Heart right ventricle (tissue), 16 donors: ENCODE measurements at regions not wholly inside any gene's neighbourhood (a gene's known extent, or its start where the extent isn't known, plus 50 kb on each side); places are given as distances from the start of the nearest gene placed in this dataset.
"Not testable (repeated sequence)": the region's sequence is repeated elsewhere in the genome, so short reads cannot be mapped to it uniquely, and the experiment has no call there.

Experiments used
- ATAC-seq, 8 donors: fragments of 200-7000 bp; cut with Tn5 transposase; one replicate each; pipeline ENCODE4 v1.9.1; 2020; ENCODE audit warnings: mild to moderate bottlenecking in 8 of 8, moderate library complexity in 8 of 8, moderate number of reproducible peaks in 1 of 8
- DNase-seq, 2 donors: peaks; one replicate each; pipeline ENCODE4 v3.0.0-alpha.2; 2020
- H3K27ac ChIP-seq, 10 donors: fragments of 200-600 bp; sonication (generic) in 2 of 10; one replicate each; pipeline versions ENCODE4 v1.5.0 to v1.8.0; 2020 to 2022; ENCODE audit warnings: mild to moderate bottlenecking in 3 of 10
- H3K27me3 ChIP-seq, 7 donors: fragments of 200-600 bp; one replicate each; pipeline ENCODE4 v1.8.0; 2021 to 2022; ENCODE audit warnings: mild to moderate bottlenecking in 2 of 7
- H3K36me3 ChIP-seq, 9 donors: fragments of 200-600 bp; sonication (generic) in 1 of 9; one replicate each; pipeline versions ENCODE4 v1.5.0 to v1.8.0; 2020 to 2022; ENCODE audit warnings: mild to moderate bottlenecking in 2 of 9
- H3K4me1 ChIP-seq, 9 donors: fragments of 200-600 bp; sonication (generic) in 1 of 9; one replicate each; pipeline versions ENCODE4 v1.5.0 to v1.8.0; 2020 to 2022; ENCODE audit warnings: mild to moderate bottlenecking in 4 of 9
- H3K4me3 ChIP-seq, 10 donors: fragments of 200-600 bp; sonication (generic) in 2 of 10; one replicate each; pipeline versions ENCODE4 v1.5.0 to v1.8.0; 2020 to 2022; ENCODE audit warnings: mild to moderate bottlenecking in 7 of 10, moderate library complexity in 2 of 10
- H3K9me3 ChIP-seq, 11 donors: fragments of 200-600 bp in 10 of 11; sonication (generic) in 2 of 11; one replicate each; pipeline versions ENCODE4 v1.5.0 to v1.8.0; 2013 to 2022; ENCODE audit warnings: mild to moderate bottlenecking in 2 of 11, control low read depth in 1 of 11, moderate library complexity in 1 of 11
- WGBS, 2 donors: extraction: QIAGEN DNeasy Blood & Tissue Kit; methylation state at CpG; one replicate each; pipeline ENCODE4 v1.1.7; 2013; ENCODE audit warnings: inconsistent platforms in 1 of 2; 5-methylcytosine and 5-hydroxymethylcytosine counted together
- intact Hi-C, 10 donors: fragments of 100-400 bp; cut with DNase I; formaldehyde crosslinking; loops; one replicate each; pipeline versions ENCODE4 v1.11.1 to v1.14.2; 2022
- TF ChIP-seq, protein P1 (sequence below), 9 donors: fragments of 200-600 bp; sonication (generic) in 2 of 9; IDR thresholded peaks; one replicate each; pipeline versions ENCODE4 v1.5.0 to v1.8.0; 2021 to 2022; ENCODE audit warnings: antibody characterized with exemption in 9 of 9, mild to moderate bottlenecking in 5 of 9, moderate library complexity in 1 of 9
- donor health status: Arrhythmogenic right ventricular cardiomyopathy.
- donor health status: ischemic (EF 13 %, LVEDD 7.1; RV severe dilation, severe dysfunction).
- donor health status: healthy with polysubstance abuse.
- donor health status: DM: no; HTN: yes; CAD: no.
- donor health status: DM: no; HTN: no; CAD: no.
- donor health status: ischemic (EF 25% LVEDD 6.9; RV normal size, moderate dysfunction).
- donor health status: ischemic (EF 25% LVEDD 5.7; RV mildly dilated, moderate dysfunction).
- donor health status: healthy.
- donor health status: DM: yes; HTN: yes; CAD: no.
- donor health status: Ischemic cardiomyopathy.
- donor health status: ischemic (EF 35%, LVEDD 5.7; RV mildly dilated, moderate dysfunction).
- donor health status: nonischemic (EF 11% LVEDD 7.7; RV severe dilation, severe dysfunction).
- donor health status: DM: yes; HTN: yes; CAD: no.
- donor health status: PGD.
- donor health status: ischemic (EF 29% LVEDD 5.4; RV normal size, mild dysfunction).
- donor health status: nonischemic (EF 23%, LVEDD 6.1; RV moderate dilation, normal function).

DNA sequence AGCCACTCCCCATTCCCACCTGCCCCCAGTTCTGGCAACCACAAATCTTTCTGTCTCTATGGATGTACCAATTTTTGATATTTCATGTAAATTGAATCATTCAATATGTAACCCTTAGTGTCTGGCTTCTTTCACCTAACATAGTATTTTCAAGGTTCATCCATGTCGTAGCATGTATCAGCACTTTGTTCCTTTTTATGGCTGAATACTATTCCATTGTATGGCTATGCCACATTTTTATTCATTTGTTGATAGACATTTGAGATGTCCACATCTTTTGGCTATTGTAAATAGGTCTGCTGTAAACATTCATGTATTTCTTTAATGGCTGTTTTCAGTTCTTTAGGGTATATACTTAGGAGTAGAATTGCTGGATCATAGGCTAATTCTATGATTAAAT, 270.5 kb downstream of the FGFR2 start:
- TF ChIP-seq, protein P1, sequence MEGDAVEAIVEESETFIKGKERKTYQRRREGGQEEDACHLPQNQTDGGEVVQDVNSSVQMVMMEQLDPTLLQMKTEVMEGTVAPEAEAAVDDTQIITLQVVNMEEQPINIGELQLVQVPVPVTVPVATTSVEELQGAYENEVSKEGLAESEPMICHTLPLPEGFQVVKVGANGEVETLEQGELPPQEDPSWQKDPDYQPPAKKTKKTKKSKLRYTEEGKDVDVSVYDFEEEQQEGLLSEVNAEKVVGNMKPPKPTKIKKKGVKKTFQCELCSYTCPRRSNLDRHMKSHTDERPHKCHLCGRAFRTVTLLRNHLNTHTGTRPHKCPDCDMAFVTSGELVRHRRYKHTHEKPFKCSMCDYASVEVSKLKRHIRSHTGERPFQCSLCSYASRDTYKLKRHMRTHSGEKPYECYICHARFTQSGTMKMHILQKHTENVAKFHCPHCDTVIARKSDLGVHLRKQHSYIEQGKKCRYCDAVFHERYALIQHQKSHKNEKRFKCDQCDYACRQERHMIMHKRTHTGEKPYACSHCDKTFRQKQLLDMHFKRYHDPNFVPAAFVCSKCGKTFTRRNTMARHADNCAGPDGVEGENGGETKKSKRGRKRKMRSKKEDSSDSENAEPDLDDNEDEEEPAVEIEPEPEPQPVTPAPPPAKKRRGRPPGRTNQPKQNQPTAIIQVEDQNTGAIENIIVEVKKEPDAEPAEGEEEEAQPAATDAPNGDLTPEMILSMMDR (IDR thresholded peaks at IDR 0.05), result no peak
- 93 to 97% methylated on average over 1 of the region's 1 CpG for WGBS, 2 donors
- intact Hi-C loops, result no loop called here
- no peaks in the 10 kb centered on the region for H3K4me1 ChIP-seq
- ATAC-seq (no peak), DNase-seq (no peak)
- H3K27ac ChIP-seq, result no peak overlapping the region
- no peak overlapping the region for H3K4me3 ChIP-seq
- H3K27me3 ChIP-seq, result peaks cover 0 to 14% (median 2%) of the 10 kb centered on the region in 7 donors
- no peaks in the 10 kb centered on the region for H3K36me3 ChIP-seq
- peaks cover 0 to 4% (median 0%) of the 10 kb centered on the region in 11 donors for H3K9me3 ChIP-seq

DNA sequence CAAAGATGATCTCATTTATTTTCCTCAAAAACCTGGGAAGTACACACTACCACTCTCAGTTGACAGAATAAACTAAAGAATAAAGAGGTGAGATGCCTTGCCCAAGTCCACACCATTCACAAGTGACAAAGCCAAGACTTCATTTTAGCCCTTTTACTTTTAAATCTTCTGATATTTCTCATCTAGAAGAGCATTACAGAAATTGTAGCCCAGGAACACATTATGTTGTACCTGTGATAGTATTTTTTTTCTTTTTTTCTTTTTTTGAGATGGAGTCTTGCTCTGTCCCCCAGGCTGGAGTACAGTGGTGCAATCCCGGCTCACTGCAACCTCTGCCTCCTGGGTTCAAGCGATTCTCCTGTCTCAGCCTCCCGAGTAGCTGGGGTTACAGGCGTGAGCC, 268.6 kb downstream of the FGFR2 start:
- H3K4me1 ChIP-seq, H3K27me3 ChIP-seq, H3K4me3 ChIP-seq, H3K36me3 ChIP-seq, ATAC-seq, intact Hi-C loops, DNase-seq, H3K27ac ChIP-seq, H3K9me3 ChIP-seq: not testable (repeated sequence)
- WGBS, 2 donors, result 91 to 94% methylated on average over 4 of the region's 4 CpGs

DNA sequence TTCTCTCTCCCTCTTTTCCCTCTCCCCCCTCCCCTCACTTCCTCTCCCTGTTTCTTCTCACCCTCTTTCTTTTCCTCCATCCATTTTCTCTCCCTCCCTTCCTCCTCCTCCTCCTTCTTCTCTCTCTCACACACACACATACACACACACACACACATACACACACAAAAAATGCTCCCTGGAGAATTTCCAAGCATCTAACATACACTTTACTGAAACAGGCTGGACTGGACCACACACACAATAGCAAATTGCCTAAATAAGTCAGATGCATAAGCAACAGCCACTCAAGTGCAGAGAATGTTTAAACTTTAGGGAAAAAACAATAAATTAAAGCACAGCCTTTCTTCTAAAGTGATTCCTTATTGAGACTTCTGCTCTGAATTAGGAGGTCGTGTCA, 267.7 kb downstream of the FGFR2 start:
- ATAC-seq (no peak), DNase-seq (no peak)
- intact Hi-C loops, result no loop called here
- Histone ChIP-seq H3K27me3 (no peaks in the 10 kb centered on the region), H3K4me1 (no peaks in the 10 kb centered on the region), H3K4me3 (no peak overlapping the region), H3K36me3 (no peaks in the 10 kb centered on the region), H3K27ac (no peak overlapping the region), H3K9me3 (peaks cover 0 to 4% (median 0%) of the 10 kb centered on the region in 11 donors)
- 45 to 47% methylated on average over 1 of the region's 1 CpG for WGBS, 2 donors
- TF ChIP-seq, protein P1 (IDR thresholded peaks at IDR 0.05), result no peak

DNA sequence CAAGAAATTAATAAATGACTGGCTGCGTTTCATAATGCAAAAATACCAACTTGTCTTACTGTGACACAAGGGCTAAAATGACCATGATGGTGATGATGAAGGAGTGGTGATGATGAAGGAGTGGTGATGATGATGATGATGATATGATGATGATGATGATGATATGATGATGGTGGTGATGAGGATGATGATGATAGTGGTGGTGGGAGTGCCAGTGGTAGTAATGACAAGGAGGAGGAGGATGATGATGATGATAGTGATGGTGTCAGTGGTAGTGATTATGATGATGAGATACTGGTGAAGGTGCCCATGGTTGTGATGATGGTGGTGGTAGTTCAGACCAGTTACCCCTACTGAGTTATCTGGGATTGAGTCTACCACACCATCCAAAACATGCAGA, 265.9 kb downstream of the FGFR2 start:
- TF ChIP-seq, protein P1 (IDR thresholded peaks at IDR 0.05), result no peak
- peaks cover 0 to 4% (median 0%) of the 10 kb centered on the region in 11 donors for H3K9me3 ChIP-seq
- ATAC-seq (no peak), DNase-seq (no peak)
- intact Hi-C loops, result no loop called here
- no peak overlapping the region for H3K27ac ChIP-seq
- peaks cover 0 to 4% (median 0%) of the 10 kb centered on the region in 9 donors for H3K4me1 ChIP-seq
- no peak overlapping the region for H3K4me3 ChIP-seq
- WGBS, 2 donors, result 70 to 80% methylated on average over 1 of the region's 1 CpG
- H3K36me3 ChIP-seq, result no peaks in the 10 kb centered on the region
- H3K27me3 ChIP-seq, result no peaks in the 10 kb centered on the region

DNA sequence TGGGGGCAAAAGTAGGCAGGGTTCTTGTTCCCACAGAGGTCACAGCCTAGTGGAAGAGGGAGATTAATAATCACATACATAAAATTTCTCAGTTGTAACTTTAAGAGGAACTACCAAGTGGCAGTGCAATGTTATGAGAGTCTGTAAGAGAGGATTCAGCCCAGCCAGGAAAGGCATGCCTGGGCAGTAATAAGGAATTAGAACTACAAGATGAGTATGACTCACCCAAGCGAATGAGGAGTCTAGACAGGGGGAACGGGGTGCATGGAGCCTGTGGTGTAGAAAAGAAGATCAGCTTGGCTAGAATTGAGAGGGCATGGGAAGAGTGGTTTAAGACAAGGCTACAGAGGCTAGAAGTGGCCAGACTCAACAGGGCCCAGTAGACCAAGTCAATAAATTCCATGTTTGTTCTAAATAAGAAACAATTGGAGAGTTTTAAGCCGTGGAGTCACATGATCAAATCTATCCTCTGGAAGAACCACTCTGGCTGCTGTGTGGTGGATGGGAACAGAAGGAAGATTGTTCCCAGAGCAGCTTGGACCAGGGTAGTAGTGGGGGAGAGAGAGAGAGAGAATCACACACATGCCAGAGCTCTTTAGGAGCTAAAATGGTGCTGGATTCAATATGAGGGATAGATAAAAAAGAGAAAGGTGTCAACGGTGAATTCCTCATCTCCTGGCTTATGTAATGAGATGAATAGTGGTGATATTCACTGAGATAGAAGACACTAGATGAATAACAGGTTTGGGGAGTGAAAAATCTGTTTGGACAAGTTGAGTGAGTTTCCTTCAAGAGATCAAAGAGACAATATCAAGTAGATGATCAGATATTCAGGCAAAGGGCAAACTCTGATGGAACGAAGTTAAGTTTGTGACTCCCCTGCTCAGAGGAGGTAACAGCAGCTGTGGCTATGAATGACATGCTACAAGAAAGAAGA, 265.1 kb downstream of the FGFR2 start:
- no peak for DNase-seq
- ATAC-seq, result no peak
- no peaks in the 10 kb centered on the region for H3K9me3 ChIP-seq
- H3K36me3 ChIP-seq, result no peaks in the 10 kb centered on the region
- H3K27ac ChIP-seq, result no peak overlapping the region
- H3K4me1 ChIP-seq, result peaks cover 0 to 7% (median 0%) of the 10 kb centered on the region in 9 donors
- intact Hi-C loops, result loop anchor here in 1 of 10 donors (1.0 kb wide), 1 partner anchor 10 kb away; no protein-coding TSS in a partner anchor
- TF ChIP-seq, protein P1 (IDR thresholded peaks at IDR 0.05), result no peak
- no peak overlapping the region for H3K4me3 ChIP-seq
- WGBS, 2 donors, result 72 to 75% methylated on average over 5 of the region's 5 CpGs
- no peaks in the 10 kb centered on the region for H3K27me3 ChIP-seq
